ENCODE measurements at regions not wholly inside any gene's neighbourhood (a gene's known extent, or its start where the extent isn't known, plus 50 kb on each side); places are given as distances from the start of the nearest gene placed in this dataset.
A peak's percentile ranks its signal among the peaks of the same experiment; 100 is the strongest.

GRCh38 chrX:49773993-49774392 is 55.1 kb upstream of the PAGE4 start:
- H3K9me3 ChIP-seq (replicated peaks; ENCODE audit: control insufficient read depth, low read depth, low read length) = no peaks in the 10 kb centered on the region
- H3K27me3 ChIP-seq (ENCODE audit: control insufficient read depth, insufficient read depth, low read length) = peaks cover 17% of the 10 kb centered on the region
- no peak overlapping the region for H3K27ac ChIP-seq (ENCODE audit: low read length)
- H3K36me3 ChIP-seq (ENCODE audit: control insufficient read depth, insufficient read depth, low read length) = no peaks in the 10 kb centered on the region
- DNase-seq = no peak
- H3K4me3 ChIP-seq (ENCODE audit: low read length) = no peak overlapping the region
- 71% methylated on average over 1 of the region's 2 CpGs for WGBS (ENCODE audit: insufficient coverage)
- no peaks in the 10 kb centered on the region for H3K4me1 ChIP-seq (ENCODE audit: control insufficient read depth, insufficient read depth, low read length)

GRCh38 chrX:49767236-49767635 is 61.9 kb upstream of the PAGE4 start:
- DNase-seq = peak; percentile 67
- no CpG with 5 or more reads among the region's 1 CpG for WGBS (ENCODE audit: insufficient coverage)
- H3K36me3 ChIP-seq (ENCODE audit: control insufficient read depth, insufficient read depth, low read length) = no peaks in the 10 kb centered on the region

GRCh38 chrX:49762175-49762720 is 66.5 kb upstream of the PAGE1 start:
- no peak for DNase-seq
- WGBS (ENCODE audit: insufficient coverage) = 91% methylated on average over 1 of the region's 2 CpGs

More at GRCh38 chrX:49767236-49767635, 61.9 kb upstream of the PAGE4 start:
- Histone ChIP-seq H3K4me3 (ENCODE audit: low read length) (no peak overlapping the region), H3K4me1 (ENCODE audit: control insufficient read depth, insufficient read depth, low read length) (no peaks in the 10 kb centered on the region), H3K9me3 (replicated peaks; ENCODE audit: control insufficient read depth, low read depth, low read length) (no peaks in the 10 kb centered on the region), H3K27ac (ENCODE audit: low read length) (no peak overlapping the region), H3K27me3 (ENCODE audit: control insufficient read depth, insufficient read depth, low read length) (peaks cover 10% of the 10 kb centered on the region)

GRCh38 chrX:49761481-49761880 is 65.7 kb upstream of the PAGE1 start:
- no peaks in the 10 kb centered on the region for H3K4me1 ChIP-seq (ENCODE audit: control insufficient read depth, insufficient read depth, low read length)
- H3K9me3 ChIP-seq (replicated peaks; ENCODE audit: control insufficient read depth, low read depth, low read length) = no peaks in the 10 kb centered on the region
- peaks cover 22% of the 10 kb centered on the region for H3K27me3 ChIP-seq (ENCODE audit: control insufficient read depth, insufficient read depth, low read length)
- H3K36me3 ChIP-seq (ENCODE audit: control insufficient read depth, insufficient read depth, low read length) = no peaks in the 10 kb centered on the region
- no peak overlapping the region for H3K27ac ChIP-seq (ENCODE audit: low read length)
- DNase-seq = peak; percentile 18
- no peak overlapping the region for H3K4me3 ChIP-seq (ENCODE audit: low read length)
- no CpG with 5 or more reads among the region's 2 CpGs for WGBS (ENCODE audit: insufficient coverage)

More at GRCh38 chrX:49762175-49762720, 66.5 kb upstream of the PAGE1 start:
- no peak overlapping the region for H3K4me3 ChIP-seq (ENCODE audit: low read length)
- H3K27ac ChIP-seq (ENCODE audit: low read length) = no peak overlapping the region
- H3K36me3 ChIP-seq (ENCODE audit: control insufficient read depth, insufficient read depth, low read length) = no peaks in the 10 kb centered on the region
- H3K4me1 ChIP-seq (ENCODE audit: control insufficient read depth, insufficient read depth, low read length) = no peaks in the 10 kb centered on the region
- no peaks in the 10 kb centered on the region for H3K9me3 ChIP-seq (replicated peaks; ENCODE audit: control insufficient read depth, low read depth, low read length)
- H3K27me3 ChIP-seq (ENCODE audit: control insufficient read depth, insufficient read depth, low read length) = peaks cover 22% of the 10 kb centered on the region

DNA sequence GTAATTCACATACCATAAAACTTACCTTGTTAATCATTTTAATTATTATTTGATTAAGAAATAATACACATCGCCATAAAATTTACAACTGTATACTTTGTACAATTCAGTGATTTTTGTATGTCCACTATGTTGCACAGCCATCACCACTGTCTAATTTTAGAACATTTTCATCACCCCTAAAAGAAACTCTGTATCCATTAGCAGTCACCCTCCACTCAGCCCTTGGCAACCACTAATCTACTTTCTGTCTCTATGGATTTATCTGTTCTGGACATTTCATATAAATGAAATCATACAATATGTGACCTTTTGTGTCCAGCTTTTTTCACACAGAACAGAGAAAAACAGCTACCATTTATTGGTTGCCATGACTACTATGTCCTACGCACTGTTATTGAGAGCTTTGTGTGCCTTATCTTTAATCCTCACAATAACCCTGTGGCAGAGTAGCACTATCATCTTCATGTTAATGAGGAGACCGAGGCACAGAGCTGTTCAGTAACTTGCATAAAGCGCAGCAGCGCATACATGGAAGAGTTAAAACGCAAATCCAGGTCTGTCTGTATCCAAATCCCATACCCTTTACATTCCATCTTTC is 64.6 kb upstream of the PAGE1 start:
- H3K9me3 ChIP-seq (replicated peaks; ENCODE audit: control insufficient read depth, low read depth, low read length) = no peaks in the 10 kb centered on the region
- H3K36me3 ChIP-seq (ENCODE audit: control insufficient read depth, insufficient read depth, low read length) = no peaks in the 10 kb centered on the region
- peaks cover 20% of the 10 kb centered on the region for H3K27me3 ChIP-seq (ENCODE audit: control insufficient read depth, insufficient read depth, low read length)
- H3K4me3 ChIP-seq (ENCODE audit: low read length) = no peak overlapping the region
- no peak overlapping the region for H3K27ac ChIP-seq (ENCODE audit: low read length)
- H3K4me1 ChIP-seq (ENCODE audit: control insufficient read depth, insufficient read depth, low read length) = no peaks in the 10 kb centered on the region
- 71% methylated on average over 1 of the region's 6 CpGs for WGBS (ENCODE audit: insufficient coverage)
- peak; percentile 3 for DNase-seq

DNA sequence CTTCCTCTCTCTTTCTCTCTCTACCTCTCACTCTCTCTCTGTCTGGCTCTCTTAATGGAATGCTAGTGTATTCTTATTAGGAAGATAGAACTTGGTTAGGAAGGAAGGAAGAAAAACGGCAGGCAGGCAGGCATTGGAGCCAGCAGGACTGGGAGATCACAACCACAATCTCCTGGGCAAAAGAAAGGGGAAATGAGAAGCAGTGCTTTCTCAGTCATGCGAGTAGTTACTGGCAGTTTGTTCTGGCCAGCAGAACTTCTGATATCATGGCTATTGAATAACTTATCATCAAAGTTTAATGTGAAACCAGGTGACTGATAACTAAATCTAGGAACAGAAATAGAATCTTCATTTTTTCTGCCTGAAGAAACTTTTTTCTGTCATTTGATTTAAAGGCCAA is 60.9 kb upstream of the PAGE1 start:
- H3K9me3 ChIP-seq (replicated peaks; ENCODE audit: control insufficient read depth, low read depth, low read length) = no peaks in the 10 kb centered on the region
- peaks cover 26% of the 10 kb centered on the region for H3K27me3 ChIP-seq (ENCODE audit: control insufficient read depth, insufficient read depth, low read length)
- DNase-seq = no peak
- H3K27ac ChIP-seq (ENCODE audit: low read length) = no peak overlapping the region
- WGBS (ENCODE audit: insufficient coverage) = 20% methylated on average over 1 of the region's 2 CpGs
- H3K4me3 ChIP-seq (ENCODE audit: low read length) = no peak overlapping the region
- no peaks in the 10 kb centered on the region for H3K4me1 ChIP-seq (ENCODE audit: control insufficient read depth, insufficient read depth, low read length)
- no peaks in the 10 kb centered on the region for H3K36me3 ChIP-seq (ENCODE audit: control insufficient read depth, insufficient read depth, low read length)

- H3K27ac ChIP-seq (ENCODE audit: low read length) = no peak overlapping the region
- DNase-seq = peak; percentile 30
- peaks cover 26% of the 10 kb centered on the region for H3K27me3 ChIP-seq (ENCODE audit: control insufficient read depth, insufficient read depth, low read length)
- H3K36me3 ChIP-seq (ENCODE audit: control insufficient read depth, insufficient read depth, low read length) = no peaks in the 10 kb centered on the region
- no peaks in the 10 kb centered on the region for H3K4me1 ChIP-seq (ENCODE audit: control insufficient read depth, insufficient read depth, low read length)
- 14% methylated on average over 1 of the region's 6 CpGs for WGBS (ENCODE audit: insufficient coverage)
- H3K9me3 ChIP-seq (replicated peaks; ENCODE audit: control insufficient read depth, low read depth, low read length) = no peaks in the 10 kb centered on the region
- no peak overlapping the region for H3K4me3 ChIP-seq (ENCODE audit: low read length)
Measured at GRCh38 chrX:49754233-49754857, 58.6 kb upstream of the PAGE1 start.

DNA sequence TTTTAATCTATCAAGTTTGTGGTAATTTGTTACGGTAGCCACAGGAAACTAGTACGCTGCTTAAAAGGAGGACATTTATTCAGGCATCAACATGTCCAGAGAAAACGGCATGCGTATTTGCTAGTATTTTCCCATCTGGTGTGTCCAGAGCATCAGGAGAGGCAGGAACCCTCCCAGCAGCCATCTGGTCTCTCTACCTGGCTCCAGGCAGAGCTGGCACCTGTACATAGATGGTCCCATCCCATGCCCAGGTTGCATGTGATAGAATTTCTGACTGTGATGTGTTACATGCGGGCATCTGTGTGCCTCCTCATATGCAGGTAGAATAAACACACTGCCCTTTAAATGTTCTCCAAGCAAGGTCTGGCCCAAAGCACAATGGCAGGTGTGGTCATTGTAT is 57.9 kb upstream of the PAGE1 start:
- no peaks in the 10 kb centered on the region for H3K9me3 ChIP-seq (replicated peaks; ENCODE audit: control insufficient read depth, low read depth, low read length)
- H3K27me3 ChIP-seq (ENCODE audit: control insufficient read depth, insufficient read depth, low read length) = peaks cover 28% of the 10 kb centered on the region
- H3K4me1 ChIP-seq (ENCODE audit: control insufficient read depth, insufficient read depth, low read length) = no peaks in the 10 kb centered on the region
- H3K27ac ChIP-seq (ENCODE audit: low read length) = no peak overlapping the region
- 95% methylated on average over 4 of the region's 5 CpGs for WGBS (ENCODE audit: insufficient coverage)
- H3K36me3 ChIP-seq (ENCODE audit: control insufficient read depth, insufficient read depth, low read length) = no peaks in the 10 kb centered on the region
- DNase-seq = no peak
- H3K4me3 ChIP-seq (ENCODE audit: low read length) = no peak overlapping the region

GRCh38 chrX:49748211-49748956 is 52.6 kb upstream of the PAGE1 start:
- no peak overlapping the region for H3K4me3 ChIP-seq (ENCODE audit: low read length)
- H3K27ac ChIP-seq (ENCODE audit: low read length) = no peak overlapping the region
- H3K4me1 ChIP-seq (ENCODE audit: control insufficient read depth, insufficient read depth, low read length) = no peaks in the 10 kb centered on the region
- no peak for DNase-seq
- H3K9me3 ChIP-seq (replicated peaks; ENCODE audit: control insufficient read depth, low read depth, low read length) = no peaks in the 10 kb centered on the region
- no CpG with 5 or more reads among the region's 2 CpGs for WGBS (ENCODE audit: insufficient coverage)
- H3K27me3 ChIP-seq (ENCODE audit: control insufficient read depth, insufficient read depth, low read length) = peaks cover 15% of the 10 kb centered on the region
- H3K36me3 ChIP-seq (ENCODE audit: control insufficient read depth, insufficient read depth, low read length) = no peaks in the 10 kb centered on the region

GRCh38 chrX:49746306-49746705 is 50.5 kb upstream of the PAGE1 start:
- H3K4me3 ChIP-seq (ENCODE audit: low read length) = no peak overlapping the region
- H3K27me3 ChIP-seq (ENCODE audit: control insufficient read depth, insufficient read depth, low read length) = peaks cover 9% of the 10 kb centered on the region
- H3K9me3 ChIP-seq (replicated peaks; ENCODE audit: control insufficient read depth, low read depth, low read length) = no peaks in the 10 kb centered on the region
- H3K4me1 ChIP-seq (ENCODE audit: control insufficient read depth, insufficient read depth, low read length) = no peaks in the 10 kb centered on the region
- H3K36me3 ChIP-seq (ENCODE audit: control insufficient read depth, insufficient read depth, low read length) = no peaks in the 10 kb centered on the region
- no peak overlapping the region for H3K27ac ChIP-seq (ENCODE audit: low read length)
- no CpG with 5 or more reads among the region's 1 CpG for WGBS (ENCODE audit: insufficient coverage)
- DNase-seq = no peak

All from muscle of leg (tissue), 3 donors.